ENCODE measurements at regions not wholly inside any gene's neighbourhood (a gene's known extent, or its start where the extent isn't known, plus 50 kb on each side); places are given as distances from the start of the nearest gene placed in this dataset.

DNA sequence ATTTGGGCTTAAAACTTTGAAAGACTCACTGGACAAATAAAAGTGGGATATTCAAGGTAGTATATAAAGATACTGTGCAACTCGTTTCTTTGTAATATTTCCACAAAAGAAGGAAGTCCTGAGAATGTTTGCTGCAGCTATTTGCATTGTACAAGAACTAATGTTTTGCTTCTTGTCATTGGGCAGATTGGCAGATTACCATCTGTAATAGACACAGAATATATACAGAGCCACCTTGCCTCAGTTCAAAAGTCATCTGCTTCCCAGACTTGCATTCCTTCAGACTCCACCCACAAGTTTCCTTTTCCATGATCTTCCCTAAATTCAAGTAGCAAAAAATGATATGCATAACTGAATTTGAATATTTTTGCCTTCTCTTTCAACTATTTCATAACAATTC lies 145.1 kb downstream of the EFNB2 start:
- no peak for DNase-seq (ENCODE audit: low read depth)
- H3K4me3 ChIP-seq (ENCODE audit: control insufficient read depth, low read depth, low read length) = no peak overlapping the region
- TF ChIP-seq, protein P1, sequence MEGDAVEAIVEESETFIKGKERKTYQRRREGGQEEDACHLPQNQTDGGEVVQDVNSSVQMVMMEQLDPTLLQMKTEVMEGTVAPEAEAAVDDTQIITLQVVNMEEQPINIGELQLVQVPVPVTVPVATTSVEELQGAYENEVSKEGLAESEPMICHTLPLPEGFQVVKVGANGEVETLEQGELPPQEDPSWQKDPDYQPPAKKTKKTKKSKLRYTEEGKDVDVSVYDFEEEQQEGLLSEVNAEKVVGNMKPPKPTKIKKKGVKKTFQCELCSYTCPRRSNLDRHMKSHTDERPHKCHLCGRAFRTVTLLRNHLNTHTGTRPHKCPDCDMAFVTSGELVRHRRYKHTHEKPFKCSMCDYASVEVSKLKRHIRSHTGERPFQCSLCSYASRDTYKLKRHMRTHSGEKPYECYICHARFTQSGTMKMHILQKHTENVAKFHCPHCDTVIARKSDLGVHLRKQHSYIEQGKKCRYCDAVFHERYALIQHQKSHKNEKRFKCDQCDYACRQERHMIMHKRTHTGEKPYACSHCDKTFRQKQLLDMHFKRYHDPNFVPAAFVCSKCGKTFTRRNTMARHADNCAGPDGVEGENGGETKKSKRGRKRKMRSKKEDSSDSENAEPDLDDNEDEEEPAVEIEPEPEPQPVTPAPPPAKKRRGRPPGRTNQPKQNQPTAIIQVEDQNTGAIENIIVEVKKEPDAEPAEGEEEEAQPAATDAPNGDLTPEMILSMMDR (conservative IDR thresholded peaks at IDR 0.05; ENCODE audit: control insufficient read depth, insufficient read depth, low read depth, low read length) = no peak

GRCh38 chr13:106385654-106386053 lies 149.8 kb downstream of the EFNB2 start:
- peak; percentile 47 for DNase-seq (ENCODE audit: low read depth)
- no peak overlapping the region for H3K4me3 ChIP-seq (ENCODE audit: control insufficient read depth, low read depth, low read length)
- TF ChIP-seq, protein P1 (conservative IDR thresholded peaks at IDR 0.05; ENCODE audit: control insufficient read depth, insufficient read depth, low read depth, low read length) = no peak

- TF ChIP-seq, protein P1 (conservative IDR thresholded peaks at IDR 0.05; ENCODE audit: control insufficient read depth, insufficient read depth, low read depth, low read length) = no peak
- no peak for DNase-seq (ENCODE audit: low read depth)
- no peak overlapping the region for H3K4me3 ChIP-seq (ENCODE audit: control insufficient read depth, low read depth, low read length)
Observed at GRCh38 chr13:106384516-106384915, 150.9 kb downstream of the EFNB2 start.

- TF ChIP-seq, protein P1 (conservative IDR thresholded peaks at IDR 0.05; ENCODE audit: control insufficient read depth, insufficient read depth, low read depth, low read length) = no peak
- no peak for DNase-seq (ENCODE audit: low read depth)
- no peak overlapping the region for H3K4me3 ChIP-seq (ENCODE audit: control insufficient read depth, low read depth, low read length)
Observed at GRCh38 chr13:106383791-106384190, 151.7 kb downstream of the EFNB2 start.

GRCh38 chr13:106382534-106382933 lies 152.9 kb downstream of the EFNB2 start:
- TF ChIP-seq, protein P1 (conservative IDR thresholded peaks at IDR 0.05; ENCODE audit: control insufficient read depth, insufficient read depth, low read depth, low read length) = no peak
- no peak overlapping the region for H3K4me3 ChIP-seq (ENCODE audit: control insufficient read depth, low read depth, low read length)
- no peak for DNase-seq (ENCODE audit: low read depth)

DNA sequence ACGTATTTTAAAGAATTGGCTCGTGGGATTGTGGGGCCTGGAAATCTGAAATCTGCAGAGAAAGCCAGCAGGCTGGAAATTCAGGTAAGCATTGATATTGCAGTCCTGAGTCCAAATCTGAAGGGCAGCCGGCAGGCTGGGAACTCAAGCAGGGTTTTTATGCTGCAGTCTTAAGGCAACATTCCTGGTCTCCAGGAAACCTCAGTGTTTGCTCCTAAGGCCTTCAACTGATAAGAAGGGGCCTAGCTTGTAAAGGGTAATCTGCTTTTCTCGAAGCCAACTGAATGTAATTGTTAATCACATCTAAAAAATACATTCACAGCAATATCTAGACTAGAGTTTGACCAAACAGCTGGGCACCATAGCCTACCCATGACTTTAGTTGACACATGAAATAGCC lies 154.4 kb downstream of the EFNB2 start:
- H3K4me3 ChIP-seq (ENCODE audit: control insufficient read depth, low read depth, low read length) = no peak overlapping the region
- DNase-seq (ENCODE audit: low read depth) = no peak
- TF ChIP-seq, protein P1 (conservative IDR thresholded peaks at IDR 0.05; ENCODE audit: control insufficient read depth, insufficient read depth, low read depth, low read length) = no peak
